ENCODE measurements at regions not wholly inside any gene's neighbourhood (a gene's known extent, or its start where the extent isn't known, plus 50 kb on each side); places are given as distances from the start of the nearest gene placed in this dataset.
"Not testable (repeated sequence)": the region's sequence is repeated elsewhere in the genome, so short reads cannot be mapped to it uniquely, and the experiment has no call there.

- Mint-ChIP-seq H3K36me3 (no peaks in the 10 kb centered on the region), H3K9me3 (peaks cover 2% of the 10 kb centered on the region), H3K4me1 (peaks cover 14% of the 10 kb centered on the region), H3K27ac (no peak overlapping the region), H3K27me3 (no peaks in the 10 kb centered on the region), H3K4me3 (no peak overlapping the region)
- no peak for ATAC-seq (ENCODE audit: low read depth)
- DNase-seq (ENCODE audit: low spot score in 2 of 2) = no peak
Observed at GRCh38 chr6:106752641-106753040, 123.3 kb downstream of the QRSL1 start.

- peaks cover 2% of the 10 kb centered on the region for H3K9me3 Mint-ChIP-seq
- H3K27ac Mint-ChIP-seq = no peak overlapping the region
- peaks cover 12% of the 10 kb centered on the region for H3K4me1 Mint-ChIP-seq
- no peak for ATAC-seq (ENCODE audit: low read depth)
- H3K36me3 Mint-ChIP-seq = no peaks in the 10 kb centered on the region
- DNase-seq (ENCODE audit: low spot score in 2 of 2) = no peak
- H3K4me3 Mint-ChIP-seq = no peak overlapping the region
- no peaks in the 10 kb centered on the region for H3K27me3 Mint-ChIP-seq
Observed at GRCh38 chr6:106751501-106752252, 122.3 kb downstream of the QRSL1 start.

GRCh38 chr6:106750946-106751345, 121.6 kb downstream of the QRSL1 start:
- Mint-ChIP-seq H3K27ac (no peak overlapping the region), H3K9me3 (peaks cover 2% of the 10 kb centered on the region), H3K4me3 (no peak overlapping the region), H3K36me3 (no peaks in the 10 kb centered on the region), H3K27me3 (no peaks in the 10 kb centered on the region), H3K4me1 (peaks cover 12% of the 10 kb centered on the region)
- ATAC-seq (ENCODE audit: low read depth) (no peak), DNase-seq (ENCODE audit: low spot score in 2 of 2) (no peak)

GRCh38 chr6:106750142-106750918, 121.0 kb downstream of the QRSL1 start:
- Mint-ChIP-seq H3K36me3 (no peaks in the 10 kb centered on the region), H3K4me3 (no peak overlapping the region), H3K27me3 (no peaks in the 10 kb centered on the region), H3K9me3 (peaks cover 2% of the 10 kb centered on the region), H3K27ac (no peak overlapping the region), H3K4me1 (peaks cover 12% of the 10 kb centered on the region)
- no peak for ATAC-seq (ENCODE audit: low read depth)
- DNase-seq (ENCODE audit: low spot score in 2 of 2) = no peak

- DNase-seq (ENCODE audit: low spot score in 2 of 2) (no peak), ATAC-seq (ENCODE audit: low read depth) (no peak)
- Mint-ChIP-seq H3K36me3 (no peaks in the 10 kb centered on the region), H3K9me3 (peaks cover 2% of the 10 kb centered on the region), H3K4me1 (peaks cover 12% of the 10 kb centered on the region), H3K4me3 (no peak overlapping the region), H3K27ac (no peak overlapping the region), H3K27me3 (no peaks in the 10 kb centered on the region)
Observed at GRCh38 chr6:106749609-106750008, 120.2 kb downstream of the QRSL1 start.

GRCh38 chr6:106748547-106749207, 119.3 kb downstream of the QRSL1 start:
- Mint-ChIP-seq H3K27ac (no peak overlapping the region), H3K9me3 (peaks cover 2% of the 10 kb centered on the region), H3K27me3 (no peaks in the 10 kb centered on the region)

GRCh38 chr6:106747139-106747538, 117.8 kb downstream of the QRSL1 start:
- Mint-ChIP-seq H3K27me3 (no peaks in the 10 kb centered on the region), H3K4me1 (peaks cover 20% of the 10 kb centered on the region), H3K4me3 (no peak overlapping the region), H3K27ac (no peak overlapping the region), H3K36me3 (peaks cover 3% of the 10 kb centered on the region), H3K9me3 (peaks cover 2% of the 10 kb centered on the region)
- no peak for DNase-seq (ENCODE audit: low spot score in 2 of 2)
- ATAC-seq (ENCODE audit: low read depth) = no peak

More at GRCh38 chr6:106748547-106749207, 119.3 kb downstream of the QRSL1 start:
- Mint-ChIP-seq H3K4me3 (no peak overlapping the region), H3K36me3 (peaks cover 3% of the 10 kb centered on the region), H3K4me1 (peaks cover 20% of the 10 kb centered on the region)
- no peak for DNase-seq (ENCODE audit: low spot score in 2 of 2)
- ATAC-seq (ENCODE audit: low read depth) = no peak

- Mint-ChIP-seq H3K4me3 (no peak overlapping the region), H3K36me3 (peaks cover 3% of the 10 kb centered on the region), H3K27ac (no peak overlapping the region), H3K9me3 (peaks cover 2% of the 10 kb centered on the region), H3K4me1 (peaks cover 20% of the 10 kb centered on the region), H3K27me3 (no peaks in the 10 kb centered on the region)
- no peak for ATAC-seq (ENCODE audit: low read depth)
- DNase-seq (ENCODE audit: low spot score in 2 of 2) = no peak
Observed at GRCh38 chr6:106746652-106747051, 117.3 kb downstream of the QRSL1 start.

GRCh38 chr6:106745824-106746582, 116.6 kb downstream of the QRSL1 start:
- Mint-ChIP-seq H3K4me3 (no peak overlapping the region), H3K4me1 (peaks cover 20% of the 10 kb centered on the region), H3K27me3 (no peaks in the 10 kb centered on the region), H3K27ac (no peak overlapping the region), H3K36me3 (peaks cover 3% of the 10 kb centered on the region), H3K9me3 (peaks cover 2% of the 10 kb centered on the region)
- ATAC-seq (ENCODE audit: low read depth) (no peak), DNase-seq (ENCODE audit: low spot score in 2 of 2) (no peak)

- H3K36me3 Mint-ChIP-seq = peaks cover 3% of the 10 kb centered on the region
- H3K4me3 Mint-ChIP-seq = no peak overlapping the region
- peaks cover 14% of the 10 kb centered on the region for H3K4me1 Mint-ChIP-seq
- DNase-seq (ENCODE audit: low spot score in 2 of 2) (no peak), ATAC-seq (ENCODE audit: low read depth) (no peak)
- no peak overlapping the region for H3K27ac Mint-ChIP-seq
- no peaks in the 10 kb centered on the region for H3K27me3 Mint-ChIP-seq
- H3K9me3 Mint-ChIP-seq = peaks cover 2% of the 10 kb centered on the region
Observed at GRCh38 chr6:106745197-106745770, 115.9 kb downstream of the QRSL1 start.

- Mint-ChIP-seq H3K9me3 (peaks cover 2% of the 10 kb centered on the region), H3K4me3 (no peak overlapping the region), H3K36me3 (peaks cover 3% of the 10 kb centered on the region), H3K27me3 (no peaks in the 10 kb centered on the region), H3K4me1 (peaks cover 14% of the 10 kb centered on the region), H3K27ac (no peak overlapping the region)
- ATAC-seq (ENCODE audit: low read depth) (no peak), DNase-seq (ENCODE audit: low spot score in 2 of 2) (no peak)
Observed at GRCh38 chr6:106744781-106745180, 115.4 kb downstream of the QRSL1 start.

GRCh38 chr6:106744029-106744428, 114.7 kb downstream of the QRSL1 start:
- peaks cover 20% of the 10 kb centered on the region for H3K4me1 Mint-ChIP-seq
- not testable (repeated sequence) for H3K36me3 Mint-ChIP-seq; DNase-seq (ENCODE audit: low spot score in 2 of 2); H3K4me3 Mint-ChIP-seq; ATAC-seq (ENCODE audit: low read depth); H3K27me3 Mint-ChIP-seq; H3K9me3 Mint-ChIP-seq; H3K27ac Mint-ChIP-seq

- H3K27ac Mint-ChIP-seq = no peak overlapping the region
- H3K9me3 Mint-ChIP-seq = peaks cover 2% of the 10 kb centered on the region
- H3K27me3 Mint-ChIP-seq = no peaks in the 10 kb centered on the region
- H3K4me3 Mint-ChIP-seq = no peak overlapping the region
- no peak for ATAC-seq (ENCODE audit: low read depth)
- H3K36me3 Mint-ChIP-seq = peaks cover 3% of the 10 kb centered on the region
- DNase-seq (ENCODE audit: low spot score in 2 of 2) = no peak
- H3K4me1 Mint-ChIP-seq = peaks cover 20% of the 10 kb centered on the region
Observed at GRCh38 chr6:106743612-106744011, 114.2 kb downstream of the QRSL1 start.
